Endothelial cell of umbilical vein (primary cell): ENCODE measurements at regions not wholly inside any gene's neighbourhood (a gene's known extent, or its start where the extent isn't known, plus 50 kb on each side); places are given as distances from the start of the nearest gene placed in this dataset.

ENCODE experiments used
- BruUV-seq: library from RNA; stranded (reverse); fragments of 400-500 nt; replicated peaks from 2 replicates; lab custom pipeline; 2021; lab: Mats Ljungman, UMichigan
- CTCF ChIA-PET: fragments of 300-600, 350-600 bp; sonication (Branson Sonifier 250); formaldehyde crosslinking; loops from one replicate; lab custom pipeline; 2021; ENCODE audit warnings: antibody characterized with exemption, inconsistent platforms; lab: Charles Lee
- POLR2A ChIA-PET: fragments of 300-600, 350-600 bp; sonication (Branson Sonifier 250); formaldehyde crosslinking; loops from one replicate; lab custom pipeline; 2021; ENCODE audit warnings: antibody characterized with exemption, inconsistent platforms; lab: Charles Lee
- DNase-seq: peaks from one replicate; pipeline ENCODE4 v3.0.0-alpha.2; 2011; ENCODE audit warnings: low read depth, low spot score
- FAIRE-seq: peaks from 2 replicates; lab custom pipeline; 2011; peaks lifted over from hg19 to GRCh38; lab: Jason Lieb, UNC
- H2AFZ ChIP-seq: 2 replicates; pipeline ENCODE4 v1.6.0; 2012; ENCODE audit warnings: low read depth, low read length, control low read depth, inconsistent platforms
- H3K27ac ChIP-seq: 2 replicates; pipeline ENCODE4 v1.5.1; 2011; ENCODE audit warnings: low read depth, mild to moderate bottlenecking, control low read depth, low read length, moderate library complexity; ENCODE audit not compliant: insufficient read depth
- H3K27me3 ChIP-seq, 2 experiments: 2 replicates each; pipeline versions ENCODE4 v1.6.0 to v1.6.1; 2011; ENCODE audit warnings: low read length in 2 of 2, mixed read lengths in 1 of 2; ENCODE audit not compliant: control insufficient read depth in 2 of 2, insufficient read depth in 2 of 2
- H3K36me3 ChIP-seq, 2 experiments: 2 replicates in 1 of 2; 3 replicates in 1 of 2; pipeline ENCODE4 v1.5.1; 2011; ENCODE audit warnings: low read length in 2 of 2, mild to moderate bottlenecking in 1 of 2, moderate library complexity in 1 of 2; ENCODE audit not compliant: control insufficient read depth in 2 of 2, insufficient read depth in 2 of 2; ENCODE audit errors: extremely low read depth in 1 of 2
- H3K4me1 ChIP-seq: 3 replicates; pipeline ENCODE4 v1.5.1; 2011; ENCODE audit warnings: mild to moderate bottlenecking, low read length; ENCODE audit not compliant: control insufficient read depth, insufficient read depth; ENCODE audit errors: extremely low read depth
- H3K4me2 ChIP-seq: 2 replicates; pipeline ENCODE4 v1.6.1; 2011; ENCODE audit warnings: low read length, control low read depth, mixed read lengths; ENCODE audit not compliant: insufficient read depth
- H3K4me3 ChIP-seq, 3 experiments: fragments of 200-600 bp in 1 of 3; sonication (generic), shearing (Covaris generic) in 1 of 3; replicated peaks in 1 of 3; 2 replicates each; pipeline ENCODE4 v1.5.1; 2011 to 2016; ENCODE audit warnings: control low read depth in 3 of 3, low read length in 3 of 3, mild to moderate bottlenecking in 2 of 3, inconsistent platforms in 1 of 3, low read depth in 1 of 3, moderate library complexity in 1 of 3; ENCODE audit not compliant: insufficient read depth in 1 of 3
- H3K79me2 ChIP-seq: 2 replicates; pipeline ENCODE4 v1.6.0; 2012; ENCODE audit warnings: low read length, inconsistent platforms; ENCODE audit not compliant: control insufficient read depth, insufficient read depth
- H3K9ac ChIP-seq: replicated peaks from 2 replicates; pipeline ENCODE3; 2011; ENCODE audit warnings: low read length, control low read depth; ENCODE audit not compliant: insufficient read depth; ENCODE audit errors: extremely low read depth
- H3K9me1 ChIP-seq: replicated peaks from 3 replicates; pipeline ENCODE4 v1.6.0; 2011; ENCODE audit warnings: mild to moderate bottlenecking, low read length; ENCODE audit not compliant: control insufficient read depth, insufficient read depth; ENCODE audit errors: extremely low read depth
- H3K9me3 ChIP-seq: replicated peaks from 2 replicates; pipeline ENCODE4 v1.5.1; 2012; ENCODE audit warnings: low read length, inconsistent platforms; ENCODE audit not compliant: control insufficient read depth, insufficient read depth
- H4K20me1 ChIP-seq: replicated peaks from 2 replicates; pipeline ENCODE3; 2011; ENCODE audit warnings: mild to moderate bottlenecking, low read length; ENCODE audit not compliant: control insufficient read depth, insufficient read depth; ENCODE audit errors: extremely low read depth
- EZH2 ChIP-seq: IDR thresholded peaks from 2 replicates; pipeline ENCODE4 v1.6.1; 2012; ENCODE audit warnings: borderline replicate concordance, low read depth, mild to moderate bottlenecking, moderate library complexity, low read length, inconsistent platforms; ENCODE audit not compliant: severe bottlenecking
- FOS ChIP-seq: IDR thresholded peaks from 2 replicates; pipeline ENCODE4 v1.6.1; 2011; ENCODE audit warnings: mild to moderate bottlenecking, low read length, moderate library complexity, borderline replicate concordance; ENCODE audit not compliant: insufficient read depth
- GATA2 ChIP-seq: IDR thresholded peaks from 2 replicates; pipeline ENCODE4 v1.7.0; 2011; ENCODE audit warnings: low read depth, mild to moderate bottlenecking, moderate library complexity, mixed read lengths, low read length; ENCODE audit not compliant: insufficient read length, insufficient read depth
- JUN ChIP-seq: IDR thresholded peaks from 2 replicates; pipeline ENCODE4 v1.6.1; 2011; ENCODE audit warnings: borderline replicate concordance, low read depth; ENCODE audit not compliant: insufficient read length, insufficient read depth
- MYC ChIP-seq: IDR thresholded peaks from one replicate; pipeline ENCODE4 v1.6.1; 2011; ENCODE audit warnings: mild to moderate bottlenecking, low read depth, low read length
- POLR2A ChIP-seq: IDR thresholded peaks from 2 replicates; pipeline ENCODE4 v1.6.1; 2012; ENCODE audit warnings: low read depth, mild to moderate bottlenecking, control low read depth, low read length
- POLR2AphosphoS5 ChIP-seq: IDR thresholded peaks from 2 replicates; pipeline ENCODE4 v1.6.1; 2012; ENCODE audit warnings: low read depth, mild to moderate bottlenecking, control low read depth, low read length, moderate library complexity; ENCODE audit not compliant: insufficient read depth
- dilution Hi-C: fragments of 300-500 bp; cut with MboI; formaldehyde crosslinking; loops from one replicate; pipeline ENCODE4 v1.15.0; 2019; ENCODE audit warnings: low sequenced_read_pairs; ENCODE audit not compliant: extremely low pct_ligation_motif_present
- intact Hi-C: fragments of 100-400 bp; cut with micrococcal nuclease; formaldehyde crosslinking; loops from one replicate; pipeline ENCODE4 v1.10.0; 2022
- TF ChIP-seq, protein P1 (sequence below): IDR thresholded peaks from 2 replicates; pipeline ENCODE4 v1.6.1; 2011; ENCODE audit not compliant: insufficient read depth, insufficient read length
- TF ChIP-seq, protein P2 (sequence below), 2 donors: IDR thresholded peaks; 1 replicate in 1 of 2; 2 replicates in 1 of 2; pipeline ENCODE4 v1.5.1; 2011; ENCODE audit warnings: low read length in 2 of 2, mild to moderate bottlenecking in 2 of 2, moderate library complexity in 2 of 2, control low read depth in 1 of 2, inconsistent platforms in 1 of 2, low read depth in 1 of 2; ENCODE audit not compliant: insufficient read depth in 1 of 2; ENCODE audit errors: extremely low read depth in 1 of 2

DNA sequence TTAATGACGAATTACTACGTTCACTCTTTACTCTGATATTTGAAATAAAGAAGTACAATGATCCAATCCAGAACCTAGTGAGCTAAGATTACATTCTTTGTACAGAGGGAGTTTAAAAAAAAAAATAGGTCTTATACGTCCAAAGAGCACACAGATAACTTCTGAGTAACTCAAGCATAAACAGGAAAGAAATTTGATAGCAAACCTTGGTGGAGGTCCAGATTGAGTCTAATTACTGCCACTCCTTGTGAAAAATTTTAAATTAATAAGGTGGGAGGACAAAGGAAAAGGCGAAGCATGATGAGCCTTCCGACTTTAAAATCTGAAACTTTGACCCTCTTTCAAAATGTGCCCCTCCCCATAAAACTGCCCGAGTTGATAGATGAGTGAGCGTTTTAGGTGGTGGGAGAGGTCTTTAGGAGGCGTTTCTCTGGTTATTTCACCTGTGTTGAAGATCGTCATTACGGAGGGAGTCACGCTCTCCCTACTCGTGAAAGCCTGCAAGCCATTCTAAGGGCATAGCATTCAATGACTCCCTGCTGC is 127.0 kb upstream of the ROBO2 start:
- Histone ChIP-seq H3K27me3 (no peaks in the 10 kb centered on the region), H3K4me3 (no peak overlapping the region), H2AFZ (no peak overlapping the region), H3K79me2 (no peaks in the 10 kb centered on the region), H4K20me1 (no peaks in the 10 kb centered on the region), H3K9me3 (no peaks in the 10 kb centered on the region), H3K36me3 (no peaks in the 10 kb centered on the region), H3K9ac (no peak overlapping the region), H3K27ac (no peak overlapping the region), H3K4me2 (no peak overlapping the region), H3K4me1 (no peaks in the 10 kb centered on the region), H3K9me1 (no peaks in the 10 kb centered on the region)
- no TSS peak for BruUV-seq
- intact Hi-C loops (no loop called here), dilution Hi-C loops (no loop called here)
- DNase-seq = no peak
- no peak for TF ChIP-seq POLR2AphosphoS5
- TF ChIP-seq, protein P1, sequence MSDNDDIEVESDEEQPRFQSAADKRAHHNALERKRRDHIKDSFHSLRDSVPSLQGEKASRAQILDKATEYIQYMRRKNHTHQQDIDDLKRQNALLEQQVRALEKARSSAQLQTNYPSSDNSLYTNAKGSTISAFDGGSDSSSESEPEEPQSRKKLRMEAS = no peak
- TF ChIP-seq FOS = no peak
- TF ChIP-seq JUN = no peak
- no peak for TF ChIP-seq GATA2
- TF ChIP-seq POLR2A = no peak
- TF ChIP-seq, protein P2, sequence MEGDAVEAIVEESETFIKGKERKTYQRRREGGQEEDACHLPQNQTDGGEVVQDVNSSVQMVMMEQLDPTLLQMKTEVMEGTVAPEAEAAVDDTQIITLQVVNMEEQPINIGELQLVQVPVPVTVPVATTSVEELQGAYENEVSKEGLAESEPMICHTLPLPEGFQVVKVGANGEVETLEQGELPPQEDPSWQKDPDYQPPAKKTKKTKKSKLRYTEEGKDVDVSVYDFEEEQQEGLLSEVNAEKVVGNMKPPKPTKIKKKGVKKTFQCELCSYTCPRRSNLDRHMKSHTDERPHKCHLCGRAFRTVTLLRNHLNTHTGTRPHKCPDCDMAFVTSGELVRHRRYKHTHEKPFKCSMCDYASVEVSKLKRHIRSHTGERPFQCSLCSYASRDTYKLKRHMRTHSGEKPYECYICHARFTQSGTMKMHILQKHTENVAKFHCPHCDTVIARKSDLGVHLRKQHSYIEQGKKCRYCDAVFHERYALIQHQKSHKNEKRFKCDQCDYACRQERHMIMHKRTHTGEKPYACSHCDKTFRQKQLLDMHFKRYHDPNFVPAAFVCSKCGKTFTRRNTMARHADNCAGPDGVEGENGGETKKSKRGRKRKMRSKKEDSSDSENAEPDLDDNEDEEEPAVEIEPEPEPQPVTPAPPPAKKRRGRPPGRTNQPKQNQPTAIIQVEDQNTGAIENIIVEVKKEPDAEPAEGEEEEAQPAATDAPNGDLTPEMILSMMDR (IDR thresholded peaks at IDR 0.05; ENCODE audit: extremely low read depth in 1 of 2, insufficient read depth in 1 of 2, low read depth in 1 of 2, low read length in 2 of 2) = no peak
- TF ChIP-seq MYC = no peak
- TF ChIP-seq EZH2 = no peak
- CTCF ChIA-PET = no interaction called here
- POLR2A ChIA-PET = no interaction called here
- no peak for FAIRE-seq
